ENCODE measurements at regions not wholly inside any gene's neighbourhood (a gene's known extent, or its start where the extent isn't known, plus 50 kb on each side); places are given as distances from the start of the nearest gene placed in this dataset.
A peak's percentile ranks its signal among the peaks of the same experiment; 100 is the strongest.
"Not testable (repeated sequence)": the region's sequence is repeated elsewhere in the genome, so short reads cannot be mapped to it uniquely, and the experiment has no call there.

DNA sequence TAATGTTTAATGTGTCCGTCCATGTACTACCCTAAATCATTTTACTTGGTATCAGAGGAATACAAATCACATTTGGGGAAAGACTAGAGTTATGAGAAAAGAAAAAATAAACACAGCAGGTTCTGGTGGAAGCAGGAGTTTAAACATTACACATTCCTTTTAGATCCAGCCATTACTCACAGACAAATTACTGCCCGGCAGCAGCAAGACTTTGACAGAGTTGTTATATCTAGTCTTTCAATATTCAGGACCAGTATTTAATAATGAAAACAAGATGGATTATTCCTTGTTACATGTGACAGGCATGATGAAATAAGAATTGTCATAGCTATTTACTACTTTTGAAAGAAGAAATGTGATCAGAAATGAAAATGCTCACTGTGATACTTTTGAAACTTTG lies 131.8 kb upstream of the GNAI1 start:
- no peak overlapping the region for H3K4me3 ChIP-seq (replicated peaks in 1 of 2; ENCODE audit: low read depth in 2 of 2, low read length in 2 of 2)
- DNase-seq (ENCODE audit: low read depth in 2 of 2), result no peak
- TF ChIP-seq, protein P1, sequence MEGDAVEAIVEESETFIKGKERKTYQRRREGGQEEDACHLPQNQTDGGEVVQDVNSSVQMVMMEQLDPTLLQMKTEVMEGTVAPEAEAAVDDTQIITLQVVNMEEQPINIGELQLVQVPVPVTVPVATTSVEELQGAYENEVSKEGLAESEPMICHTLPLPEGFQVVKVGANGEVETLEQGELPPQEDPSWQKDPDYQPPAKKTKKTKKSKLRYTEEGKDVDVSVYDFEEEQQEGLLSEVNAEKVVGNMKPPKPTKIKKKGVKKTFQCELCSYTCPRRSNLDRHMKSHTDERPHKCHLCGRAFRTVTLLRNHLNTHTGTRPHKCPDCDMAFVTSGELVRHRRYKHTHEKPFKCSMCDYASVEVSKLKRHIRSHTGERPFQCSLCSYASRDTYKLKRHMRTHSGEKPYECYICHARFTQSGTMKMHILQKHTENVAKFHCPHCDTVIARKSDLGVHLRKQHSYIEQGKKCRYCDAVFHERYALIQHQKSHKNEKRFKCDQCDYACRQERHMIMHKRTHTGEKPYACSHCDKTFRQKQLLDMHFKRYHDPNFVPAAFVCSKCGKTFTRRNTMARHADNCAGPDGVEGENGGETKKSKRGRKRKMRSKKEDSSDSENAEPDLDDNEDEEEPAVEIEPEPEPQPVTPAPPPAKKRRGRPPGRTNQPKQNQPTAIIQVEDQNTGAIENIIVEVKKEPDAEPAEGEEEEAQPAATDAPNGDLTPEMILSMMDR (IDR thresholded peaks at IDR 0.05; ENCODE audit: low read depth, low read length), result no peak

DNA sequence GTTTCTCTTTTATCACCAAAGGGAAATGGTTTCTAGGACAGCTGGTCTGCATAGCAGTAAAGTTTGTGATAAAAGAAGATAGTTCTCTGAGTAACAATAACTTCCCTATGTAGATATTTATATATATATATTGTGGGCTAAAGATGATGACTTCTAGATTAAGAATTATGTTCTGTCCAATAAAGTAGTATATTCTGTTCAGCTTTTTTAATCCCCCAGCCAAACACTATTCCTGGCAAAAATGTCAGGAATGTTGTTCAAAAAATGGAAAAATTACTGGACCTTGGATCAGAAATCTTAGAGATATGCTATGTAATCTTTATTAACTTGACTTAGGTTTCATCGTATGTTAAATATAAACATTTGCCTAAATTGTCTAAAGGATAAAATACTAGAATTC lies 136.3 kb upstream of the GNAI1 start:
- TF ChIP-seq, protein P1 (IDR thresholded peaks at IDR 0.05; ENCODE audit: low read depth, low read length), result no peak
- no peak for DNase-seq (ENCODE audit: low read depth in 2 of 2)
- H3K4me3 ChIP-seq (replicated peaks in 1 of 2; ENCODE audit: low read depth in 2 of 2, low read length in 2 of 2), result no peak overlapping the region

DNA sequence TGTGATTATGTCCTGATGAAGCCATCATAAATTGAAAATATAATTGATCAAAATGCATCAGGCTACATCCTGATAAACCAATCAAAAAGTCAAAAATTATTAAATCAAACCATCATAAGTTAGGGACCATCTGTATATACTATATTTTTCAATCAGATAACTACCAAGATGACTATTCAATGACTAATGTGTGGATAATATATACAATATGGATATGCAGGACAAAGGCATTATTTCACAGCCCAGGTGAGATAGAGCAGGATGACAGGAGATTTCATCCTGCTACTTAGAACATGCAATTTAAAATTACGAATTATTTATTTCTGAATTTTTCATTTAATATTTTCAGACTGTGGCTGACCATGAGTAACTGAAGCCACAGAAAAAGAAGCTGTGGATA lies 137.3 kb upstream of the GNAI1 start:
- no peak overlapping the region for H3K4me3 ChIP-seq (replicated peaks in 1 of 2; ENCODE audit: low read depth in 2 of 2, low read length in 2 of 2)
- no peak for DNase-seq (ENCODE audit: low read depth in 2 of 2)
- TF ChIP-seq, protein P1 (IDR thresholded peaks at IDR 0.05; ENCODE audit: low read depth, low read length), result no peak

DNA sequence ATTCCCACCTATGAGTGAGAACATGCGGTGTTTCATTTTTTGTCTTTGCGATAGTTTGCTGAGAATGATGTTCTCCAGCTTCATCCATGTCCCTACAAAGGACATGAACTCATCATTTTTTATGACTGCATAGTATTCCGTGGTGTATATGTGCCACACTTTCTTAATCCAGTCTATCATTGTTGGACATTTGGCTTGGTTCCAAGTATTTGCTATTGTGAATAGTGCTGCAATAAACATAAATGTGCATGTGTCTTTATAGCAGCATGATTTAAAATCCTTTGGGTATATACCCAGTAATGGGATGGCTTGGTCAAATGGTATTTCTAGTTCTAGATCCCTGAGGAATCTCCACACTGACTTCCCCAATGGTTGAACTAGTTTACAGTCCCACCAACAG lies 138.9 kb upstream of the GNAI1 start:
- H3K4me3 ChIP-seq (replicated peaks in 1 of 2; ENCODE audit: low read depth in 2 of 2, low read length in 2 of 2); DNase-seq (ENCODE audit: low read depth in 2 of 2): not testable (repeated sequence)

DNA sequence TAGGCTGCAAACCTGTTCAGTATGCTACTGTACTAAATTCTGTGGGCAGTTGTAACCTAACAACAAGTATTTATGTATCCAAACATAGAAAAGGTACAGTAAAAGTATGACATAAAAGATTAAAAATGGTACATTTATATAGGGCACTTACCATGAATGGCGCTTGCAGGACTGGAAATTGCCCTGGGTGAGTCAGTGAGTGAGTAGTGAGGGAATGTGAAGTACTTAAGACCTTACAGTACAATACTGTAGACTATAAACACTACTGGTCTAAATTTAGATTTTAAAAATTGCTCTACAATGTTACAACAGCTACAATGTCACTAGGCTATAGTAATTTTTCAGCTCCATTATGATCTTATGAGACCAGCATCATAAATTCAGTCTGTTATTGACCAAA lies 146.0 kb upstream of the GNAI1 start:
- TF ChIP-seq, protein P1 (IDR thresholded peaks at IDR 0.05; ENCODE audit: low read depth, low read length), result no peak
- no peak overlapping the region for H3K4me3 ChIP-seq (replicated peaks in 1 of 2; ENCODE audit: low read depth in 2 of 2, low read length in 2 of 2)
- peak; percentile 13 to 84 for DNase-seq (ENCODE audit: low read depth in 2 of 2)

DNA sequence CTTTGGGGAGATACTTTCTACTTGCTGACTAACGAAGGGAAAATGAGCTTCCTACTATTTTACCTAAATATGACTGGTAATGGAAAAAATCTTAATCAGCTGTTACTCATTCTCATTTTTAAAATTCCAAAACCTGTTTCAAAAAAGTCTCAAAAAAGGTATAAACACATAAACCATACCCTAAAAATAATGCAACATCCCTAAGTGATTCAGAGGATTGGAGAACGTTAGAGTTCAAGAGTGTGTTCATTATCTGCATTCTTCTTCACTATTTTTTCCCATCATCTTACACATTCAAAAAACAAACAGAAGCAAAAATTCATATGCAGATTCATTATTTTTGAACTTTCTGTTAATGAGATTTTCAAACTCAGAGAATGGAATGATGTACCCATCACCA lies 150.4 kb upstream of the GNAI1 start:
- H3K4me3 ChIP-seq (replicated peaks in 1 of 2; ENCODE audit: low read depth in 2 of 2, low read length in 2 of 2), result no peak overlapping the region
- DNase-seq (ENCODE audit: low read depth in 2 of 2), result peak; percentile 11 to 80
- TF ChIP-seq, protein P1 (IDR thresholded peaks at IDR 0.05; ENCODE audit: low read depth, low read length), result no peak

DNA sequence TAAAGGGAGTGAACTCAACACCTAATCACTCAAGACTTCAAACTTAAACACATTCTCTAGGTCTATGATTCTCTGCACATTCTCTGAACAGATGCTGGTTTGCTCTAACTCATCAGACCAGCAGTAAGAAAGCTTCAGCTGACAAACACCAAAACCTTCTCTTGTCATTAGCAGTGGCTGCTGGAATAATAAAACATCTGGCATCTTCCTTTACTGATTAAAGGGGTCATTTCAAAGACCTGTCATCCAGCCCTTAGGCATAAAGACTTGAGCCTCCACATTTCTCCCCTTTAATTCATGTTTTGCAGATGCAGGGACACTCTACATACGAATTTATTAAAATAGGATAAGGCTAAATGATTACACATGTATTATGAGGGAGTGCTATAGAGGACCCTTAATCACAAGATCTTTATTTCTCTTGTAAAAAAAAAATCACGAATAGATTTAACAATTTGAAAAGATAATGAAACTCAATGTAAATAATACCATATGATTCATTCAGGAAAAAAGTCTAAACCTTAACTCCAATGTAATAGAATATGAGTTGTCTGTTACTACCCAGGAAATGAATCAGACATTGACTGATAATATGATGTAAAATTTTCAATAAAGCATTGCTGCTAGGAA lies 152.4 kb upstream of the GNAI1 start:
- peak in 1 of 2 donors; percentile 70 for DNase-seq (ENCODE audit: low read depth in 2 of 2)
- TF ChIP-seq, protein P1 (IDR thresholded peaks at IDR 0.05; ENCODE audit: low read depth, low read length), result no peak
- H3K4me3 ChIP-seq (replicated peaks in 1 of 2; ENCODE audit: low read depth in 2 of 2, low read length in 2 of 2), result no peak overlapping the region

Measured in cardiac fibroblast (primary cell).